ENCODE measurements at regions not wholly inside any gene's neighbourhood (a gene's known extent, or its start where the extent isn't known, plus 50 kb on each side); places are given as distances from the start of the nearest gene placed in this dataset.

- peak; percentile 53 for ATAC-seq
These were observed 54.3 kb upstream of the PPP2R5C start for GRCh38 chr14:101707068-101707842.

- ATAC-seq, result peak; percentile 9
These were observed 53.5 kb upstream of the PPP2R5C start for GRCh38 chr14:101707863-101708620.

GRCh38 chr14:101708853-101709532 lies 52.5 kb upstream of the PPP2R5C start:
- ATAC-seq, result no peak

GRCh38 chr14:101709533-101709881 lies 52.0 kb upstream of the PPP2R5C start:
- no peak for ATAC-seq

- peak; percentile 62 for ATAC-seq
These were observed 51.3 kb upstream of the PPP2R5C start for GRCh38 chr14:101709962-101710931.

- ATAC-seq, result no peak
These were observed 50.3 kb upstream of the PPP2R5C start for GRCh38 chr14:101711041-101711856.

All from esophagus mucosa (tissue), 1 donor.